PC-9 (cell line): ENCODE measurements at regions not wholly inside any gene's neighbourhood (a gene's known extent, or its start where the extent isn't known, plus 50 kb on each side); places are given as distances from the start of the nearest gene placed in this dataset.

Source experiments
- CTCF ChIP-seq: fragments of 200-600 bp; sonication (generic); conservative IDR thresholded peaks from 2 replicates; pipeline ENCODE4 v1.6.1; 2017; ENCODE audit warnings: mixed run types, antibody characterized with exemption, mild to moderate bottlenecking, moderate library complexity
- EZH2 ChIP-seq: fragments of 200-600 bp; sonication (generic); IDR thresholded peaks from 2 replicates; pipeline ENCODE4 v1.8.0; 2017; ENCODE audit warnings: antibody characterized with exemption, low read depth

DNA sequence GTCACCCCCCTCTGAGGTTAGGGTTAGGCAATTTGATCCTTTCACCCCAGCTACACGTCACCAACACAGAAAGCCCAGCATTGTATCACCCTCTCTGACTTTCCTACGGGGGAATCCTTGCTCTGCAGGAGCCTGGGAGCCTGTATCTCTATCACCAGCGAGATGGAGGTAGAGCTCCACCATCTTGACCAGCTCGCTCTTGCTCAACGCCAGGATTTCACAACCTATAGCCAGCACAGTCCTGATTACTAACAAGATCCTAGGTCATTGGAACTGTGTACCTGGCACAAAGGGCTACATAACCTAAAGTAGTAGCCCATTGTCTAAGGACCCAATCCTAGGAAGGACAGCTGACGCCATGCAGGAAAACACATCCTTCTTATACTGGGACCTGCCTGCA is 66.1 kb downstream of the DMRTA2 start:
- TF ChIP-seq CTCF: no peak
- TF ChIP-seq EZH2: no peak
